Left ventricle myocardium inferior (tissue), 1 donor: ENCODE measurements at regions not wholly inside any gene's neighbourhood (a gene's known extent, or its start where the extent isn't known, plus 50 kb on each side); places are given as distances from the start of the nearest gene placed in this dataset.

Experiments
- DNase-seq: peaks from one replicate; pipeline ENCODE4 v3.0.0-alpha.2; 2020
- H3K27ac ChIP-seq: fragments of 200-600 bp; replicated peaks from 2 replicates; pipeline ENCODE4 v1.8.0; 2021
- H3K27me3 ChIP-seq: fragments of 200-600 bp; 2 replicates; pipeline ENCODE4 v1.8.0; 2021; ENCODE audit warnings: low read depth
- H3K36me3 ChIP-seq: fragments of 200-600 bp; 2 replicates; pipeline ENCODE4 v1.8.0; 2021
- H3K4me1 ChIP-seq: fragments of 200-600 bp; 2 replicates; pipeline ENCODE4 v1.8.0; 2021
- H3K4me3 ChIP-seq: fragments of 200-600 bp; 2 replicates; pipeline ENCODE4 v1.8.0; 2021; ENCODE audit warnings: mild to moderate bottlenecking, moderate library complexity
- H3K9me3 ChIP-seq: fragments of 200-600 bp; replicated peaks from 2 replicates; pipeline ENCODE4 v1.8.0; 2021
- CTCF ChIP-seq: fragments of 200-600 bp; IDR thresholded peaks from 2 replicates; pipeline ENCODE4 v1.8.0; 2021; ENCODE audit warnings: antibody characterized with exemption, mild to moderate bottlenecking, borderline replicate concordance
- intact Hi-C: fragments of 100-400 bp; cut with micrococcal nuclease; formaldehyde crosslinking; loops from one replicate; pipeline ENCODE4 v1.11.0; 2022
- donor health status: DM: no; HTN: yes; CAD: no; lungs with severe emphysema.

GRCh38 chr4:127001933-127002332, 630.8 kb upstream of the INTU start:
- Histone ChIP-seq H3K27ac (no peak overlapping the region), H3K27me3 (no peaks in the 10 kb centered on the region), H3K36me3 (no peaks in the 10 kb centered on the region), H3K9me3 (no peaks in the 10 kb centered on the region), H3K4me1 (no peaks in the 10 kb centered on the region), H3K4me3 (no peak overlapping the region)
- DNase-seq: no peak
- TF ChIP-seq CTCF: no peak
- intact Hi-C loops: no loop called here

GRCh38 chr4:127006446-127006877, 626.3 kb upstream of the INTU start:
- Histone ChIP-seq H3K4me3 (no peak overlapping the region), H3K27me3 (no peaks in the 10 kb centered on the region), H3K36me3 (no peaks in the 10 kb centered on the region), H3K27ac (no peak overlapping the region), H3K9me3 (no peaks in the 10 kb centered on the region), H3K4me1 (no peaks in the 10 kb centered on the region)
- no peak for DNase-seq
- no peak for TF ChIP-seq CTCF
- intact Hi-C loops: no loop called here

GRCh38 chr4:127007305-127007704, 625.5 kb upstream of the INTU start:
- Histone ChIP-seq H3K4me1 (no peaks in the 10 kb centered on the region), H3K27me3 (no peaks in the 10 kb centered on the region), H3K4me3 (no peak overlapping the region), H3K36me3 (no peaks in the 10 kb centered on the region), H3K27ac (no peak overlapping the region), H3K9me3 (no peaks in the 10 kb centered on the region)
- no peak for TF ChIP-seq CTCF
- intact Hi-C loops: no loop called here
- DNase-seq: no peak

- DNase-seq: no peak
- Histone ChIP-seq H3K27ac (no peak overlapping the region), H3K9me3 (no peaks in the 10 kb centered on the region), H3K36me3 (no peaks in the 10 kb centered on the region), H3K4me3 (no peak overlapping the region), H3K27me3 (no peaks in the 10 kb centered on the region), H3K4me1 (no peaks in the 10 kb centered on the region)
- TF ChIP-seq CTCF: no peak
- intact Hi-C loops: no loop called here
Measured at GRCh38 chr4:127012549-127012948, 620.2 kb upstream of the INTU start.

- Histone ChIP-seq H3K4me3 (no peak overlapping the region), H3K27ac (no peak overlapping the region)
- intact Hi-C loops: no loop called here
Measured at GRCh38 chr4:127015667-127016117, 617.1 kb upstream of the INTU start.

More at GRCh38 chr4:127015667-127016117, 617.1 kb upstream of the INTU start:
- no peak for DNase-seq
- no peaks in the 10 kb centered on the region for H3K27me3 ChIP-seq
- no peaks in the 10 kb centered on the region for H3K4me1 ChIP-seq
- no peak for TF ChIP-seq CTCF
- H3K36me3 ChIP-seq: no peaks in the 10 kb centered on the region
- peaks cover 4% of the 10 kb centered on the region for H3K9me3 ChIP-seq
